Psoas muscle (tissue), 7 donors: ENCODE measurements at regions not wholly inside any gene's neighbourhood (a gene's known extent, or its start where the extent isn't known, plus 50 kb on each side); places are given as distances from the start of the nearest gene placed in this dataset.

Experiments
- ATAC-seq, 4 donors: fragments of 200-7000 bp; cut with Tn5 transposase; one replicate each; pipeline ENCODE4 v1.9.1; 2020; ENCODE audit warnings: moderate library complexity in 3 of 4, mild to moderate bottlenecking in 2 of 4
- DNase-seq, 2 donors: peaks; one replicate each; pipeline ENCODE4 v3.0.0-alpha.2; 2020
- H3K27ac ChIP-seq: fragments of 200-600 bp; one replicate; pipeline ENCODE4 v1.8.0; 2022
- H3K27me3 ChIP-seq, 3 donors: fragments of 200-600 bp in 1 of 3; one replicate each; pipeline versions ENCODE4 v1.6.1 to v1.8.0; 2013 to 2022; ENCODE audit warnings: low read length in 2 of 3, mild to moderate bottlenecking in 2 of 3, moderate library complexity in 1 of 3; ENCODE audit not compliant: insufficient read depth in 3 of 3
- H3K36me3 ChIP-seq, 2 donors: fragments of 200-600 bp in 1 of 2; one replicate each; pipeline versions ENCODE4 v1.6.1 to v1.8.0; 2013 to 2022; ENCODE audit warnings: low read depth in 1 of 2, mild to moderate bottlenecking in 1 of 2, moderate library complexity in 1 of 2; ENCODE audit not compliant: insufficient read depth in 1 of 2
- H3K4me1 ChIP-seq: fragments of 200-600 bp; one replicate; pipeline ENCODE4 v1.8.0; 2022
- H3K4me3 ChIP-seq: fragments of 200-600 bp; one replicate; pipeline ENCODE4 v1.8.0; 2022; ENCODE audit warnings: mild to moderate bottlenecking
- H3K9me3 ChIP-seq: fragments of 200-600 bp; one replicate; pipeline ENCODE4 v1.8.0; 2022
- WGBS, 3 donors: extraction: QIAGEN DNeasy Blood & Tissue Kit; methylation state at CpG; one replicate each; pipeline versions ENCODE4 v1.1.6 to v1.1.7; 2013; 5-methylcytosine and 5-hydroxymethylcytosine counted together
- intact Hi-C, 2 donors: fragments of 100-400 bp; cut with DNase I; formaldehyde crosslinking; loops; one replicate each; pipeline versions ENCODE4 v1.11.0 to v1.14.2; 2022
- TF ChIP-seq, protein P1 (sequence below): fragments of 200-600 bp; IDR thresholded peaks from one replicate; pipeline ENCODE4 v1.8.0; 2022; ENCODE audit warnings: antibody characterized with exemption
- donor health status: healthy with polysubstance abuse.
- donor health status: DM: no; HTN: no; CAD: no; lungs with moderate emphysema.
- donor health status: Bipolar disorder and iron deficiency.
- donor health status: healthy.
- donor health status: DM: yes; HTN: yes; CAD: no.
- donor health status: DM: no; HTN: no; CAD: no.
- donor health status: DM: yes; HTN: yes; CAD: no.

- TF ChIP-seq, protein P1, sequence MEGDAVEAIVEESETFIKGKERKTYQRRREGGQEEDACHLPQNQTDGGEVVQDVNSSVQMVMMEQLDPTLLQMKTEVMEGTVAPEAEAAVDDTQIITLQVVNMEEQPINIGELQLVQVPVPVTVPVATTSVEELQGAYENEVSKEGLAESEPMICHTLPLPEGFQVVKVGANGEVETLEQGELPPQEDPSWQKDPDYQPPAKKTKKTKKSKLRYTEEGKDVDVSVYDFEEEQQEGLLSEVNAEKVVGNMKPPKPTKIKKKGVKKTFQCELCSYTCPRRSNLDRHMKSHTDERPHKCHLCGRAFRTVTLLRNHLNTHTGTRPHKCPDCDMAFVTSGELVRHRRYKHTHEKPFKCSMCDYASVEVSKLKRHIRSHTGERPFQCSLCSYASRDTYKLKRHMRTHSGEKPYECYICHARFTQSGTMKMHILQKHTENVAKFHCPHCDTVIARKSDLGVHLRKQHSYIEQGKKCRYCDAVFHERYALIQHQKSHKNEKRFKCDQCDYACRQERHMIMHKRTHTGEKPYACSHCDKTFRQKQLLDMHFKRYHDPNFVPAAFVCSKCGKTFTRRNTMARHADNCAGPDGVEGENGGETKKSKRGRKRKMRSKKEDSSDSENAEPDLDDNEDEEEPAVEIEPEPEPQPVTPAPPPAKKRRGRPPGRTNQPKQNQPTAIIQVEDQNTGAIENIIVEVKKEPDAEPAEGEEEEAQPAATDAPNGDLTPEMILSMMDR = no peak
- no peak for DNase-seq
- H3K4me3 ChIP-seq = no peak overlapping the region
- no peaks in the 10 kb centered on the region for H3K27me3 ChIP-seq
- H3K36me3 ChIP-seq = no peaks in the 10 kb centered on the region
- H3K27ac ChIP-seq = no peak overlapping the region
- no peaks in the 10 kb centered on the region for H3K4me1 ChIP-seq
- intact Hi-C loops = no loop called here
- no peaks in the 10 kb centered on the region for H3K9me3 ChIP-seq
- no peak for ATAC-seq
Observed at GRCh38 chr4:147368948-147369347, 111.9 kb upstream of the EDNRA start.

DNA sequence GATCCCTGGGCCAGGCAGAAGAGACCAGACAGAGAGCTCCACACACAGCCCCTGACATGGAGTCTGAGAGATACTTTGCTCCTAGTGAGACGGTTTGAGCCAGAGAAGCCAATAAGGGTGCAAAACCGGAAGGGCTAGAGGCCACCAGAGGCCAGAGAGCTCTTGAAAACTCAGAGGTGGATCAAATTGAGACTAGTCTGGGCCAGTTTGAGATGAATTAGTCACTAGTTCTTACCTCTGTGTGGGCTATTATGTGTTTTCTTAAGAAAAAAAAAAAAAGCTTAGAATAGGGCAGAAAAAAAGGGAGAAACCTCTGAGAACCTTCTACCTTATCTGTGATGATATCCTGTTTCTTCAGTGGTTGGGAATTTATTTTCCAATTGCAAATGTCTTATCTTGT is 110.4 kb upstream of the EDNRA start:
- intact Hi-C loops = no loop called here
- Histone ChIP-seq H3K9me3 (no peaks in the 10 kb centered on the region), H3K36me3 (no peaks in the 10 kb centered on the region), H3K4me3 (no peak overlapping the region), H3K4me1 (no peaks in the 10 kb centered on the region), H3K27me3 (no peaks in the 10 kb centered on the region), H3K27ac (no peak overlapping the region)
- WGBS, 3 donors = 57 to 72% (median 62%) methylated on average over 2 of the region's 2 CpGs
- ATAC-seq (no peak), DNase-seq (no peak)
- TF ChIP-seq, protein P1 = no peak

DNA sequence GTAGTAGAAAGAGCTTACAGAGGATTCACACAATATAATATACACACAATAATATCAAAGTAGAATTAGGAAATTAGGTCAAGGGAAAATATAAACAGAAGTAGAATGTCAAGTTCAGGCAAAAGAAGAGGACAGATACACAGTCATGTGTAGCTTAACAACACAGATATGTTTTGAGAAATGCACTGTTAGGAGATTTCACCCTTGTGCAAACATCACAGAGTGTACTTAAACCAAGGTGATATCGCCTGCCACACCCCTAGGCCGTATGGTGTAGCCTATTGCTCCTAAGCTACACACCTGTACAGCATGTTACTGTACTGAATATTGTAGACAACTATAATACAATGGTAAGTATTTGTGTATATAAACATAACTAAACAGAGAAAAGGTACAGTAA is 110.0 kb upstream of the EDNRA start:
- intact Hi-C loops = no loop called here
- Histone ChIP-seq H3K27ac (no peak overlapping the region), H3K27me3 (no peaks in the 10 kb centered on the region), H3K4me3 (no peak overlapping the region), H3K36me3 (no peaks in the 10 kb centered on the region), H3K9me3 (no peaks in the 10 kb centered on the region), H3K4me1 (no peaks in the 10 kb centered on the region)
- TF ChIP-seq, protein P1 = no peak
- no peak for DNase-seq
- 79 to 92% (median 89%) methylated on average over 2 of the region's 2 CpGs for WGBS, 3 donors
- ATAC-seq = no peak

DNA sequence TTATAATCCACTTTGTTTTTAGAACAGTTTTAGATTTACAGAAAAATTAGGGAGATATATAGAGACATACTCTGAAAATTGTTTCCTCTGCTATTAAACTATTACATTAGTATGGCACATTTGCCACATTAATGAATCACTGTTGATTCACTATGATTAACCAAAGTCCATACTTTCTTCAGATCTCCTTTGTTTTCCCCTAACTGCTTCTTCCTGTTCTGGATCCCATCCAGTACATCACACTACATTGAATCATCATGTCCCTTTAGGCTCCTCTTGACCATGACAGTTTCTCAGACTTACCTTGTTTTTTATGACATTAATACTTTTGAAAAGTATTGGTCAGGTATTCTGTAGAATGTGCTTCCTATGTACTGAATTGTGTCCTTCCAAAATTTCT is 109.2 kb upstream of the EDNRA start:
- ATAC-seq (no peak), DNase-seq (no peak)
- Histone ChIP-seq H3K36me3 (no peaks in the 10 kb centered on the region), H3K9me3 (no peaks in the 10 kb centered on the region), H3K4me3 (no peak overlapping the region), H3K4me1 (no peaks in the 10 kb centered on the region), H3K27me3 (no peaks in the 10 kb centered on the region), H3K27ac (no peak overlapping the region)
- intact Hi-C loops = no loop called here
- TF ChIP-seq, protein P1 = no peak

DNA sequence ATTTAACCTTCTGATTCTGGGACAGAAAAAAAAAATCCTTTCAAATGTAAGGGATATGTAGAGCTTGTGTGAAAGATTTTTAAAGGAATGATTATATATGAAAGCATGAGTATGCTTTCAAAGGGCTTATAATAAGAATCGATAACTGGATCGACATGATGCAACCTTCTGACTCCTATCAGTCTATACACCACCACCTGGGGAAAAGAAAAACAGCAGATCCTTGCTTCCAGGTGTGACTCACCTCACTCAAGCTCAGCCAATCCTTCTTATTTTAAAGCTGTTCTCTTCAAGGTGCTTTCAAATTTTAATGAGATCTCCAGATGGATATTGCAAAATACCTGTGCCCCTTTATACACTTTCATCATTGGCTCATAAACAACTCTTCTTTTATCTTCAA is 102.1 kb upstream of the EDNRA start:
- Histone ChIP-seq H3K27ac (no peak overlapping the region), H3K36me3 (no peaks in the 10 kb centered on the region), H3K4me1 (no peaks in the 10 kb centered on the region), H3K27me3 (no peaks in the 10 kb centered on the region), H3K9me3 (no peaks in the 10 kb centered on the region), H3K4me3 (no peak overlapping the region)
- intact Hi-C loops = no loop called here
- WGBS, 3 donors = 78 to 86% (median 84%) methylated on average over 2 of the region's 2 CpGs
- TF ChIP-seq, protein P1 = no peak
- ATAC-seq (no peak), DNase-seq (no peak)
